ENCODE measurements at regions not wholly inside any gene's neighbourhood (a gene's known extent, or its start where the extent isn't known, plus 50 kb on each side); places are given as distances from the start of the nearest gene placed in this dataset.

DNA sequence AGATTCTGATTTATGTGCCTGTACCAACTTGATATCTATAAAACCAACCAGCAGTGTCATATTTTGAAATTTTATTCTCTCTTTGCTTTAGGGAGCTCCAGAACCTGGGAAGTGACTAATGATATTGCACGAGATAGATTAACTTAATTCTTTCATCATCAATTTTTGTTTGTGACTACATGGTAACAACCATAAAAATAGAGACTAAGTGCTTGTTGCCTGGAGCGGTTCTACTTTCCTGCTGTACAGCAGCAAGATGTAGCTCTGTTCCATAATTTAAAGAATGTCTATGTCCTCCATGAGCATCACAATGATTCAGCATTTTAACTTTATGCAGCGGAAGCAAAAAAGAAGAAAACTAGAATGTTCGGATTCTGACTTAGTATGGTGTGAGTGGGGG is 275.6 kb downstream of the KLF5 start:
- no peaks in the 10 kb centered on the region for H3K27me3 ChIP-seq
- no peaks in the 10 kb centered on the region for H3K9me3 ChIP-seq
- no peaks in the 10 kb centered on the region for H3K36me3 ChIP-seq
- no peak overlapping the region for H3K27ac ChIP-seq
- TF ChIP-seq, protein P1, sequence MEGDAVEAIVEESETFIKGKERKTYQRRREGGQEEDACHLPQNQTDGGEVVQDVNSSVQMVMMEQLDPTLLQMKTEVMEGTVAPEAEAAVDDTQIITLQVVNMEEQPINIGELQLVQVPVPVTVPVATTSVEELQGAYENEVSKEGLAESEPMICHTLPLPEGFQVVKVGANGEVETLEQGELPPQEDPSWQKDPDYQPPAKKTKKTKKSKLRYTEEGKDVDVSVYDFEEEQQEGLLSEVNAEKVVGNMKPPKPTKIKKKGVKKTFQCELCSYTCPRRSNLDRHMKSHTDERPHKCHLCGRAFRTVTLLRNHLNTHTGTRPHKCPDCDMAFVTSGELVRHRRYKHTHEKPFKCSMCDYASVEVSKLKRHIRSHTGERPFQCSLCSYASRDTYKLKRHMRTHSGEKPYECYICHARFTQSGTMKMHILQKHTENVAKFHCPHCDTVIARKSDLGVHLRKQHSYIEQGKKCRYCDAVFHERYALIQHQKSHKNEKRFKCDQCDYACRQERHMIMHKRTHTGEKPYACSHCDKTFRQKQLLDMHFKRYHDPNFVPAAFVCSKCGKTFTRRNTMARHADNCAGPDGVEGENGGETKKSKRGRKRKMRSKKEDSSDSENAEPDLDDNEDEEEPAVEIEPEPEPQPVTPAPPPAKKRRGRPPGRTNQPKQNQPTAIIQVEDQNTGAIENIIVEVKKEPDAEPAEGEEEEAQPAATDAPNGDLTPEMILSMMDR (IDR thresholded peaks at IDR 0.05): no peak
- no peak for DNase-seq (ENCODE audit: low spot score)
- no peak overlapping the region for H3K4me3 ChIP-seq
- no peaks in the 10 kb centered on the region for H3K4me1 ChIP-seq

DNA sequence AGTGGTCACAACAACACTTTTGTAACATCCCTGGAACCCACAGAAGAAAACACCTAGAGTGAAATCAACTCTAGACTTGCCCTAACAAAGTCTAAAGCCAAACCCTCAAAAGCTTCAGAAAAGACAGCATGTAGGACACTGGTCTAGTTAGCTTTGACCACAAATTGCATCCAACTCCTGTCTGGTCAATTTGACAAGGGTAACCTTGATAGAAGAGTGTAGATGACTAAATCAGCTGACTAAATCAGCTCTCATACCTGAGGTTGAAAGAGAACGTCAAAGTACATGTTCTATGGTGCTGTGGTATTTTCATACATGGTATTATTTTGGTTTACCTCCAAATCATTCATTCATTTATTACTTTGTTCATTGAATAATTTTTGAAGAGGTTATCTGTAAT is 272.8 kb downstream of the KLF5 start:
- DNase-seq (ENCODE audit: low spot score): no peak
- no peaks in the 10 kb centered on the region for H3K27me3 ChIP-seq
- H3K4me3 ChIP-seq: no peak overlapping the region
- no peak overlapping the region for H3K27ac ChIP-seq
- no peaks in the 10 kb centered on the region for H3K4me1 ChIP-seq
- no peaks in the 10 kb centered on the region for H3K9me3 ChIP-seq
- no peaks in the 10 kb centered on the region for H3K36me3 ChIP-seq
- TF ChIP-seq, protein P1 (IDR thresholded peaks at IDR 0.05): no peak

DNA sequence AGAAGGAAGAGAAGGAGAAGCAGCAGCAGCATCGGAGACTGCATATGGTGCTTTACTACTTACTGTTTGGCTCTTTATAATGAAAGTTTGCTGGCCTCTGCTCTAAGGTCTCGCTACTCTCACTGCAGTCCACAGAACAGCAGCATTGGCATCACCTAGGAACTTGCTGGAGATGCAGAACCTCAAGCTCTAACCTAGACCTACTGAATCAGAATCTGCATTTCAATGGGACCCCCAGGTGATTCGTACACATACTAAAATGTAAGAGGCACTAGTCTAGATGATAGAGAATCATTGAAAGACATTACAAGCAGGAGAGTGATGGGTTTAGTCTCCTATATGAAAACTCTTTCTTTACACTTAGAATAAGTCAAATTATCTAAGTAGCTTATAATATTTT is 270.6 kb downstream of the KLF5 start:
- H3K4me1 ChIP-seq: no peaks in the 10 kb centered on the region
- TF ChIP-seq, protein P1 (IDR thresholded peaks at IDR 0.05): no peak
- no peaks in the 10 kb centered on the region for H3K36me3 ChIP-seq
- no peak overlapping the region for H3K4me3 ChIP-seq
- no peak for DNase-seq (ENCODE audit: low spot score)
- H3K27ac ChIP-seq: no peak overlapping the region
- H3K9me3 ChIP-seq: no peaks in the 10 kb centered on the region
- H3K27me3 ChIP-seq: no peaks in the 10 kb centered on the region

DNA sequence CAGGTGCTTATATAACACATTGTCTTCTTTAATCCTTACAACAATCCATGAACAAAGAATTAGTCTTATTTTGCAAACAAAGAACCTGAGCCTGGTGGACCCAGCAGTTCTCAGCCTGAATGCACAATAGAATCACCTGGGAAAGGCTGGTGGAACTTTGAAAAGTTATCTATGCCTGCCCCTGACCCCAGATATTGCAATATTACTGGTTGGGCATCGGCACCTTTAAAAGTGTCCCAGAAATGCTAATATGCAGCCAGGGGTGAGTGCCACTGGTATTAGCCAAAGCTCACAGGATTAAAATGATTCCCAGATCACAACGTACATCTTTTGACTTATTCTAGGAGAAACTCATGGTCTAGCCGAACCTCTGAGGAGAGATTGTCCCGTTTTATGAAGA is 268.8 kb downstream of the KLF5 start:
- DNase-seq (ENCODE audit: low spot score): no peak
- Histone ChIP-seq H3K36me3 (no peaks in the 10 kb centered on the region), H3K9me3 (no peaks in the 10 kb centered on the region), H3K27ac (no peak overlapping the region), H3K4me1 (no peaks in the 10 kb centered on the region), H3K4me3 (no peak overlapping the region), H3K27me3 (no peaks in the 10 kb centered on the region)
- TF ChIP-seq, protein P1 (IDR thresholded peaks at IDR 0.05): no peak

DNA sequence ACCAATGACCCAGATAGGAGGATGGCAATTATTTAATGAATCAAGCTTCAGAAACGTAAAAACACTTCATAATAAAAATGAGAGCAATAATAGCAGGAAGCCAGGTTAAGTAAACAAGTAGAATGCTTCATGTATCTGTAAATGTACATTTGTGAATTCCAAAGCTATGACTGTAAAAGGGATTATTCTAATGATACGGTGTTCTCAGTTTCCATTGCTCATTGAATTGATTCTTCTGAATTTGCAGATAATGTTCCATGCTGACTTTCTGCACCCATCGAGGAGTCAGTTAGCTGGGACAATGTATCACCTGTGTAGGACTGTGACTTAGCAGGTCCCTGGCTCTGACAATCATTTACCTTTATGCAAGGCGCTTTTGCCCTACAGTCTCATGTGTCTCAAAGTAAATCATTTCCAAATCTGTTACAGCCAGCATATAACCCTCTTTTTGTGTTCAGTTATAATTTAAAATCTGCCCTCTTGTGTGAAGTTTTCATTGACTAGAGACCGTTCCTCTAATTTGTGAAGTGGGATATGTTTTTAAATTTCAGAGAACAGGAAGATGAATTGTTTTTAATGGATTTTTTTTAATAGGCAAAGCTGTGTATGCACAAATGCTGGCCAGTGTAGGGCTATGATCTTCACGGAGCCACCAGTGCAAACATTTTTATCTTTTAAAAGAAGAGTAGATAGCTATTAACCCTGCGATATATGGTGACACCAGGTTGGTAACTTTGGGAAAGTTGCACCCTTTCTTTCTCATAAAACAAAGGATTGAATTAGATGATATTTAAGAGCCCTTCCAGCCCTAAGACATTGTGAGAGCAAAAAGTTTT is 267.1 kb downstream of the KLF5 start:
- Histone ChIP-seq H3K9me3 (no peaks in the 10 kb centered on the region), H3K27me3 (no peaks in the 10 kb centered on the region), H3K4me1 (no peaks in the 10 kb centered on the region), H3K4me3 (no peak overlapping the region), H3K27ac (no peak overlapping the region), H3K36me3 (no peaks in the 10 kb centered on the region)
- TF ChIP-seq, protein P1 (IDR thresholded peaks at IDR 0.05): no peak
- no peak for DNase-seq (ENCODE audit: low spot score)

Measured in right atrium auricular region (tissue), 2 donors.